Smooth muscle cell (in vitro differentiated cells): ENCODE measurements at regions not wholly inside any gene's neighbourhood (a gene's known extent, or its start where the extent isn't known, plus 50 kb on each side); places are given as distances from the start of the nearest gene placed in this dataset.
"Not testable (repeated sequence)": the region's sequence is repeated elsewhere in the genome, so short reads cannot be mapped to it uniquely, and the experiment has no call there.

Experiments used
- DNase-seq: peaks from one replicate; lab custom pipeline; 2025; ENCODE audit not compliant: unreplicated experiment; lab: John Stamatoyannopoulos, UW
- H2AFZ ChIP-seq: fragments of 200-600 bp; sonication (generic); 2 replicates; pipeline ENCODE4 v1.6.0; 2016; ENCODE audit warnings: antibody characterized with exemption, low read depth, mild to moderate bottlenecking
- H3F3A ChIP-seq: fragments of 200-600 bp; sonication (generic); 2 replicates; pipeline ENCODE4 v1.6.0; 2017; ENCODE audit warnings: antibody characterized with exemption, low read depth
- H3K27ac ChIP-seq: fragments of 200-600 bp; sonication (generic); 2 replicates; pipeline ENCODE4 v1.5.1; 2016; ENCODE audit warnings: low read depth, mild to moderate bottlenecking
- H3K27me3 ChIP-seq: fragments of 200-600 bp; sonication (generic); 2 replicates; pipeline ENCODE4 v1.6.1; 2016; ENCODE audit warnings: low read depth, mild to moderate bottlenecking
- H3K36me3 ChIP-seq: fragments of 200-600 bp; sonication (generic); 2 replicates; pipeline ENCODE4 v1.5.1; 2016; ENCODE audit warnings: low read depth
- H3K4me1 ChIP-seq: fragments of 200-600 bp; sonication (generic); 2 replicates; pipeline ENCODE4 v1.5.1; 2016; ENCODE audit warnings: low read depth
- H3K4me2 ChIP-seq: fragments of 200-600 bp; sonication (generic); 2 replicates; pipeline ENCODE4 v1.6.0; 2016; ENCODE audit warnings: mild to moderate bottlenecking
- H3K4me3 ChIP-seq: fragments of 200-600 bp; sonication (generic); 2 replicates; pipeline ENCODE4 v1.5.1; 2016; ENCODE audit warnings: mild to moderate bottlenecking
- H3K79me2 ChIP-seq: fragments of 200-600 bp; sonication (generic); 2 replicates; pipeline ENCODE4 v1.6.0; 2016; ENCODE audit warnings: low read depth, mild to moderate bottlenecking
- H3K9ac ChIP-seq: fragments of 200-600 bp; sonication (generic); 2 replicates; pipeline ENCODE4 v1.6.0; 2016; ENCODE audit warnings: low read depth
- H3K9me3 ChIP-seq: fragments of 200-600 bp; sonication (generic); replicated peaks from 2 replicates; pipeline ENCODE4 v1.5.1; 2016; ENCODE audit warnings: low read depth
- H4K20me1 ChIP-seq: fragments of 200-600 bp; sonication (generic); 2 replicates; pipeline ENCODE4 v1.6.0; 2016; ENCODE audit warnings: low read depth
- WGBS: methylation state at CpG from one replicate; pipeline ENCODE4 v1.1.7; 2016; ENCODE audit warnings: low lambda C conversion rate; 5-methylcytosine and 5-hydroxymethylcytosine counted together

DNA sequence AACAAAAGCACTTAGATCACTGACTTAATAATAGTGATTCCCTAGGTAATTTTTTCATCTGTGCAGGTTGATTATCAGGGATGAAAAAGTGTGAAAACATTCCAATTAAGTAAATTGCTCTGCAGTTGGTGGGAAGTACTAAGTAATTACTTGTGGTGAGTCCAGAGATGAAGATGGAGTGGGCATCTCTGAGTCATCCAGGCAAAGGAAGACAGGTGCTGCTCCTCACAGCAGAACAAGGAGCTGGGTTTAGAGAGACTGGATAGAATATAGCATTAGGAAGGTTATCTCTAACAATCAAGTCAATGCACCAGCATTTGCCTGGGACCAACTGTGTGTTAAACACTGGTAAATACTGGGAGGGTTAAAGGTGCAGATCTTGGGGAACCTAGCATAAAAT, 174.0 kb upstream of the SPATA31A3 start:
- H3K27ac ChIP-seq, H3K27me3 ChIP-seq, H3K4me3 ChIP-seq, DNase-seq, H3K9me3 ChIP-seq, H2AFZ ChIP-seq, H3F3A ChIP-seq, H3K4me2 ChIP-seq, H3K36me3 ChIP-seq, H3K79me2 ChIP-seq, H3K9ac ChIP-seq, H4K20me1 ChIP-seq, H3K4me1 ChIP-seq: not testable (repeated sequence)

DNA sequence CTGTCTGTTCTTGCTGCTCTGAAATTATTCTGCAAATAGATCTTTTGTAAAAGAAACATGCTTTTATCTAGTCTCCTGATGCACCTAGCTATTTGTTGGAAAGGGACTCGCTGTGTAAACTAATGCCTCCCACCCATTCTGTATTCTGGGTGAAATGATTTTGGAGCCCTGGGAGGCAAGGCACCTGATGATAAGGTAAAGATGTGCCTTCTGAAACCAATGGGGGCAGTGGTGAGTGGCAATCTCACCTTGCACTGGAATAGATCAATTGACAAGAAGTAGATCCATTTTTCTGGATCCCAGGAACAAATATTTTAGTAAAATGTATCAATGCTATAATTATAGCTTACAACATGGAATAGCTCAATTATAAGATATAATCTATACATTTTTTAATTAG, 170.5 kb upstream of the SPATA31A3 start:
- H2AFZ ChIP-seq, H3K79me2 ChIP-seq, H3K9ac ChIP-seq, H3K4me3 ChIP-seq, H3K27ac ChIP-seq, H3K36me3 ChIP-seq, H4K20me1 ChIP-seq, H3K4me2 ChIP-seq, DNase-seq, H3K9me3 ChIP-seq, H3K4me1 ChIP-seq, H3F3A ChIP-seq, H3K27me3 ChIP-seq: not testable (repeated sequence)
- WGBS: no CpG with 5 or more reads among the region's 1 CpG

DNA sequence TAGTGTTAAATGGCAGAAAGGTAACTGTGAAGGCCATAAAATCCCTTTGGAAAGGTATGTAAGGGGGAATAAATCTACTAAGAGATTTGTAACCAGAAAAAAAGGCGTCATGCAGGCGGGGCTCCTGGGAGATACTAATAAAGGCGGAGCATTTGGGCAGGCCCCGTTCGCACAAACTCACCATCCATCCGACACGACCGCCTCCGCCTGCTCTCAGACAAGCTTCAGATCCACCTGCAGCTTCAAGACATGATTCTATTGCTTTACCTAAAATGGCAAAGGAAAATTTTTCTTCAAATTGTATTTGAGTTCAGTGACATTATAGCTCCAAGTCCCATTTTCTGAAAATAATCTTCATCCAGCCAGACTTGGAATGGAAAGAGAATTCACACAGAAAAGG, 162.9 kb upstream of the SPATA31A3 start:
- not testable (repeated sequence) for H3K9ac ChIP-seq, DNase-seq
- 86% methylated on average over 8 of the region's 9 CpGs for WGBS

DNA sequence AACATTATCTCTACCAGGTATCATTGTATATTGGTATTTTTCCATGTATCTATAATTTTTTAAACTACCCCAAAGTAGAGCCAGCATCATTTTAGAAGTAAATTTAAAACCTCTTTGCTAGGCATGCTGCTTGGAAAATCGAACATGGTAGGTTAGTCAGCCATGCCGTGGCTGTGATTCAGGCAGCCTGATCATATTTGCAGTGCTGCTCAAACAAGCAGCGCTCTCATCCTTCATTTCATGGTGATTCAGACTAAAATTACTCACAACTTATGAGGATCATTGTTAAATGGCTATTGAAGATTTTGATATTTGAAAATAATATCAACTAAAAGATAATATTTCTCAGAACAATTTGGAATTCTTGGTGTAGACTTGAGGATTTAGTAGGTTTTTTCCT, 161.2 kb upstream of the SPATA31A3 start:
- H3K4me2 ChIP-seq, H3K27ac ChIP-seq, H3K27me3 ChIP-seq, H3K4me1 ChIP-seq, H3F3A ChIP-seq, H3K9ac ChIP-seq, DNase-seq, H4K20me1 ChIP-seq, H3K4me3 ChIP-seq, H3K79me2 ChIP-seq, H3K9me3 ChIP-seq, H2AFZ ChIP-seq, H3K36me3 ChIP-seq: not testable (repeated sequence)
- WGBS: no CpG with 5 or more reads among the region's 3 CpGs

More for the DNA sequence above, 162.9 kb upstream of the SPATA31A3 start:
- H3K4me2 ChIP-seq, H3K9me3 ChIP-seq, H3K36me3 ChIP-seq, H4K20me1 ChIP-seq, H3K27ac ChIP-seq, H2AFZ ChIP-seq, H3K79me2 ChIP-seq, H3K4me1 ChIP-seq, H3F3A ChIP-seq, H3K4me3 ChIP-seq, H3K27me3 ChIP-seq: not testable (repeated sequence)

DNA sequence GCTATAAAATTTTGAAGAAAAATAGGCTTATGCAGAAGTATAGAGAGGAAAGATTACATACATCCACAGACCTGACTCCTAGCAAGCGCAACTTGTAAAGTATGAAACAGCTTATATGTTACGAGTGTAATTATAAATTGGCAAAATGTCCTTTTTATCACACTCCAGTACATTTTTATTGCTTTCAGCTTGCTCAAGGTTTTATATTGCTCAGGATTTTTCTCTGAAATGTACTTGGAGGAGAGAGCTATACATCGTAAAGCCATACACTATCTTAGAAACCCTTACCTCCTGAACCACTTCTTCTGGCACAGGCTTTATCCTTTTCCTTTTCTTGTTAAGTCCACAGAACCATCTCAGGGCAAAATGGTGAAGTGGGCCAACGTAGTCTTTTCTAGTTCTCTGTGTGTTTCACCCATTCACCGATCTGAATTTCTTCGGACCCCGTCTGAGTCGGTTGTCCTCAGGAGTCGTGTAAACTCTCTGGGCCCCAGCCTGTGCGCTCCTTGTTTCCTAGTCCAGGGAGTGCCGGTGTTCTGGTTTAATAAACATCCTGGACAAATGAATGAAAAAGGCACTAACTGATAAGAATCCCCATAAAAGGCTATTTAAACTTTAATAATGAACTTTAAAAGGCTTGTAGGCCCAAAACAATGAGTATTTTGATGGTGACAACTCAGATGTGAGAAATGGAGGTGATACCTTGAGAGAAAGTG, 150.2 kb upstream of the SPATA31A3 start:
- not testable (repeated sequence) for H3K36me3 ChIP-seq, H4K20me1 ChIP-seq, H3K79me2 ChIP-seq, H2AFZ ChIP-seq, DNase-seq, H3K27ac ChIP-seq, H3K9ac ChIP-seq, H3K9me3 ChIP-seq, H3K4me3 ChIP-seq, H3K4me1 ChIP-seq, H3F3A ChIP-seq, H3K27me3 ChIP-seq, H3K4me2 ChIP-seq
- 84% methylated on average over 6 of the region's 11 CpGs for whole genome bisulfite sequencing

DNA sequence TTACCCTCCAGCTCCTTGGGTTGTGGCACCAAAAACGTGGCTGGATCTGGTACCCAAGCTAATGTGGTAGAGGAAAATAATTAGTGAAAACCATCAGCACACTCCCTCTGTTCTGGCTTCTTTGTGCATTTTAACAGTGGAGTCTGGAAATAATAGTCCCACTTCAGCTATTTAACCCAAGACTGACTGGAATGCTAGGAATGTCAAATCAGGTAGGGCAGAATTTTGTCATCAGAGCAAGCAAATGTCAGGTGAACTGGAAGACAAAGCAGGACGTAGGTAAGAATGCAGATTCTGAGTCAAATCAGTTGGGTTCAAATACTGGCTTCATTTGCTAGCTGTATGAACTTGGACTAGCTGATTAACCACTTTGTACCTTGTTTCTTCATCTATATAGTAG, 144.0 kb upstream of the SPATA31A3 start:
- H3F3A ChIP-seq, H3K4me2 ChIP-seq, H2AFZ ChIP-seq, H3K4me1 ChIP-seq, H3K27ac ChIP-seq, H3K27me3 ChIP-seq, H4K20me1 ChIP-seq, H3K9ac ChIP-seq, H3K4me3 ChIP-seq, H3K9me3 ChIP-seq, DNase-seq, H3K79me2 ChIP-seq, H3K36me3 ChIP-seq: not testable (repeated sequence)
- no CpG with 5 or more reads among the region's 2 CpGs for WGBS

DNA sequence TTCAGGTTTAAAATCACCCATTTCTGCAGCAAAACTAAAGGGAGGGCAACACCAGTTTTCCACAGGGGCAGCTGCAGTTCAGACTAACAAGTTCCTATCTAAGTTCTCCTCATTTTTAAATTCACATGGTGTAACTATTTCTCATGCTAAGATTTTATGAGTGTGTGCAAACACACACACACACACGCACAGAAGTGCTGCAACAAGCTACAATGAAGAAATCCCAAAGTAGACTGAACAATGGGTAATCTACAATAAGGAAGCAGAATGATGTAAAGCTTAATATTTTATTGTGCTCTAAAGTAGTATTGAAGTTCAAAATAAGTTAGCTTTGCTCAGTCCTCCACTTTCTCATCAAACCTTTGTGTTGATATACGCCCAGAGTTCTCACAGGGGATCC, 140.8 kb upstream of the SPATA31A3 start:
- H3K4me2 ChIP-seq, H3K79me2 ChIP-seq, H2AFZ ChIP-seq, H3K9ac ChIP-seq, H3K27me3 ChIP-seq, H3K4me1 ChIP-seq, H4K20me1 ChIP-seq, H3K27ac ChIP-seq, H3F3A ChIP-seq, H3K36me3 ChIP-seq, DNase-seq, H3K9me3 ChIP-seq, H3K4me3 ChIP-seq: not testable (repeated sequence)
- 95% methylated on average over 1 of the region's 2 CpGs for WGBS

DNA sequence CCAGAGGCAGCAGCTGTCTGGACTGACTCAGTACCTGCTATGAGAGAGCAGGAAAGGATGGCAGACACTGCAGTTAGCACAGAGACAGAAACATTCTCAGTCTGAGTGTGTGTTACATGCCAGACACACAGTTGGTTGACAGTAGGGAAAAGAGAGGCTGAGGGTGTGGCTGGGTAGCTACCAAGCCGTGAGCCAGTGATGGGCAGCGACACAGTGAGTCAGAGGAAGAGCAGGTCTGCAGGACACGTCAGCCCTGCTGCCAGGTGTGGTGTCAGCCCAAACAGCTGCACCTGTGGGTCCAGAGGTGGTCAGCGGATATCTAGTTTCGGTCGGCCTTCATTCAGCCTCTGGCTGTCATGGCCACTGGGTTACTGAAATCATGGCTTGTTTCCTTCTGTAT, 124.4 kb upstream of the SPATA31A3 start:
- H2AFZ ChIP-seq, H4K20me1 ChIP-seq, H3K4me2 ChIP-seq, H3K4me3 ChIP-seq, H3F3A ChIP-seq, DNase-seq, H3K9ac ChIP-seq, H3K27ac ChIP-seq, H3K27me3 ChIP-seq, H3K36me3 ChIP-seq, H3K4me1 ChIP-seq, H3K9me3 ChIP-seq, H3K79me2 ChIP-seq: not testable (repeated sequence)
- WGBS: no CpG with 5 or more reads among the region's 6 CpGs

DNA sequence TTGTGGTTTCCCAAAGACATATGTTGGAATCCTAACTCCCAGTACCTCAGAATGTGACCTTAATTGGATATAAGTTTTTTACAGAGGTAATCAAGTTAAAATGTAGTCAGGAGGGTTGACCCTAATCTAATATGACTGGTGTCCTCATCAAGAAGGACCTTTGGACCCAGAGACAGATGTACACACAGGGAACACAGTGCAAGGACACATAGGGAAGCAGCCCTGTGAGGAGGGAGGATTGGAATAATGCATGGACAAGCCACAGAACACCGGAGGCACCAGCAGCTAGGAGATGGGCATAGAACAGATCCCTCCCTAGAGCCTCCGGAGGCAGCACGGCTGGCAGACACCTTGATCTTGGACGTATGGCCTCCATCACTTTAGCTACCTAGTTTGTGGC, 119.8 kb upstream of the SPATA31A3 start:
- H3K36me3 ChIP-seq, H3K9ac ChIP-seq, H3K27ac ChIP-seq, H2AFZ ChIP-seq, H3K4me1 ChIP-seq, H3K4me3 ChIP-seq, H3F3A ChIP-seq, DNase-seq, H3K4me2 ChIP-seq, H3K9me3 ChIP-seq, H4K20me1 ChIP-seq, H3K79me2 ChIP-seq, H3K27me3 ChIP-seq: not testable (repeated sequence)
- no CpG with 5 or more reads among the region's 4 CpGs for WGBS
